A172 (cell line): ENCODE measurements at regions not wholly inside any gene's neighbourhood (a gene's known extent, or its start where the extent isn't known, plus 50 kb on each side); places are given as distances from the start of the nearest gene placed in this dataset.
"Not testable (repeated sequence)": the region's sequence is repeated elsewhere in the genome, so short reads cannot be mapped to it uniquely, and the experiment has no call there.

Experiments used
- DNase-seq: peaks from one replicate; pipeline ENCODE4 v3.0.0-alpha.2; 2015; ENCODE audit warnings: low spot score

- no peak for DNase-seq
These were observed 50.1 kb upstream of the ACSL4 start for GRCh38 chrX:109782994-109783700.

- DNase-seq = no peak
These were observed 50.6 kb upstream of the ACSL4 start for GRCh38 chrX:109783701-109784079.

- no peak for DNase-seq
These were observed 52.0 kb upstream of the ACSL4 start for GRCh38 chrX:109785053-109785452.

- DNase-seq = not testable (repeated sequence)
These were observed 57.5 kb upstream of the ACSL4 start for GRCh38 chrX:109790511-109790910.

GRCh38 chrX:109793191-109793590, 60.1 kb upstream of the ACSL4 start:
- DNase-seq = no peak

GRCh38 chrX:109795682-109796081, 62.6 kb upstream of the ACSL4 start:
- DNase-seq = no peak

GRCh38 chrX:109797311-109797975, 64.4 kb upstream of the ACSL4 start:
- DNase-seq = no peak

- DNase-seq = no peak
These were observed 79.2 kb upstream of the ACSL4 start for GRCh38 chrX:109812236-109812635.

- no peak for DNase-seq
These were observed 80.2 kb upstream of the ACSL4 start for GRCh38 chrX:109813236-109813635.

GRCh38 chrX:109818976-109819375, 85.9 kb upstream of the ACSL4 start:
- no peak for DNase-seq

- peak; percentile 23 for DNase-seq
These were observed 89.8 kb upstream of the ACSL4 start for GRCh38 chrX:109822861-109823260.

- DNase-seq = peak; percentile 58
These were observed 94.1 kb upstream of the ACSL4 start for GRCh38 chrX:109826954-109827708.

- DNase-seq = no peak
These were observed 94.7 kb upstream of the ACSL4 start for GRCh38 chrX:109827772-109828171.

GRCh38 chrX:109830157-109830703, 97.2 kb upstream of the ACSL4 start:
- DNase-seq = no peak

GRCh38 chrX:109830704-109831206, 97.7 kb upstream of the ACSL4 start:
- no peak for DNase-seq

- DNase-seq = no peak
These were observed 98.4 kb upstream of the ACSL4 start for GRCh38 chrX:109831326-109831985.

- DNase-seq = no peak
These were observed 106.9 kb upstream of the ACSL4 start for GRCh38 chrX:109839694-109840567.

GRCh38 chrX:109840585-109840984, 107.5 kb upstream of the ACSL4 start:
- peak; percentile 66 for DNase-seq

GRCh38 chrX:109841257-109841656, 108.2 kb upstream of the ACSL4 start:
- DNase-seq = no peak

- no peak for DNase-seq
These were observed 109.0 kb upstream of the ACSL4 start for GRCh38 chrX:109841869-109842579.
